Kidney (tissue), 13 donors: ENCODE measurements at regions not wholly inside any gene's neighbourhood (a gene's known extent, or its start where the extent isn't known, plus 50 kb on each side); places are given as distances from the start of the nearest gene placed in this dataset.

Experiments
- DNase-seq, 5 donors: peaks; one replicate each; pipeline ENCODE4 v3.0.0-alpha.2; 2013 to 2020
- FAIRE-seq: peaks from 2 replicates; lab custom pipeline; 2012; peaks lifted over from hg19 to GRCh38; lab: Jason Lieb, UNC
- H3K27ac ChIP-seq, 2 donors: one replicate each; pipeline ENCODE4 v1.7.0; 2013; ENCODE audit warnings: low read depth in 2 of 2, low read length in 2 of 2, inconsistent platforms in 1 of 2
- H3K27me3 ChIP-seq: one replicate; pipeline ENCODE4 v1.7.1; 2013; ENCODE audit warnings: low read length, inconsistent platforms; ENCODE audit not compliant: control insufficient read depth, insufficient read depth
- H3K36me3 ChIP-seq, 3 donors: one replicate each; pipeline versions ENCODE4 v1.7.0 to v1.7.1; 2013; ENCODE audit warnings: low read length in 3 of 3, control low read depth in 1 of 3, inconsistent platforms in 1 of 3; ENCODE audit not compliant: insufficient read depth in 3 of 3, control insufficient read depth in 2 of 3
- H3K4me1 ChIP-seq, 3 donors: one replicate each; pipeline versions ENCODE4 v1.7.0 to v1.7.1; 2013; ENCODE audit warnings: low read length in 3 of 3, inconsistent platforms in 1 of 3, low read depth in 1 of 3; ENCODE audit not compliant: control insufficient read depth in 2 of 3, insufficient read depth in 2 of 3
- H3K4me3 ChIP-seq, 3 donors: one replicate each; pipeline versions ENCODE4 v1.7.0 to v1.8.1; 2013; ENCODE audit warnings: low read length in 3 of 3, control low read depth in 1 of 3, inconsistent platforms in 1 of 3
- H3K9ac ChIP-seq, 3 donors: one replicate each; pipeline versions ENCODE4 v1.7.0 to v1.7.1; 2013; ENCODE audit warnings: low read length in 3 of 3, control low read depth in 1 of 3, inconsistent platforms in 1 of 3
- H3K9me3 ChIP-seq, 3 donors: one replicate each; pipeline versions ENCODE4 v1.7.0 to v1.7.1; 2013; ENCODE audit warnings: low read length in 3 of 3, control low read depth in 1 of 3, inconsistent platforms in 1 of 3; ENCODE audit not compliant: control insufficient read depth in 2 of 3, insufficient read depth in 1 of 3
- CTCF ChIP-seq: IDR thresholded peaks from 3 replicates; pipeline ENCODE4 v1.5.1; 2012; ENCODE audit warnings: mild to moderate bottlenecking, moderate library complexity, borderline replicate concordance; ENCODE audit not compliant: insufficient read depth; ENCODE audit errors: extremely low read depth
- intact Hi-C: fragments of 100-400 bp; cut with DNase I; formaldehyde crosslinking; loops from one replicate; pipeline ENCODE4 v1.11.1; 2022
- donor health status: control.
- donor health status: control.
- donor health status: control.
- donor health status: control.
- donor health status: control.
- donor health status: DM: yes; HTN: yes; CAD: no.
- donor health status: Normal renal cell carcinoma (clear cell type).

- no peak overlapping the region for H3K27ac ChIP-seq
- no peaks in the 10 kb centered on the region for H3K27me3 ChIP-seq
- no peaks in the 10 kb centered on the region for H3K9me3 ChIP-seq
- no peak overlapping the region for H3K4me3 ChIP-seq
- no peak overlapping the region for H3K9ac ChIP-seq
- intact Hi-C loops, result no loop called here
- H3K36me3 ChIP-seq, result no peaks in the 10 kb centered on the region
- DNase-seq (no peak), FAIRE-seq (no peak)
- no peak for TF ChIP-seq CTCF
- H3K4me1 ChIP-seq, result no peaks in the 10 kb centered on the region
Observed at GRCh38 chr21:27363719-27364477, 397.0 kb upstream of the ADAMTS5 start.

- FAIRE-seq (no peak), DNase-seq (no peak)
- no peaks in the 10 kb centered on the region for H3K4me1 ChIP-seq
- H3K9ac ChIP-seq, result no peak overlapping the region
- no peaks in the 10 kb centered on the region for H3K36me3 ChIP-seq
- no peaks in the 10 kb centered on the region for H3K9me3 ChIP-seq
- no peak overlapping the region for H3K27ac ChIP-seq
- intact Hi-C loops, result no loop called here
- no peak overlapping the region for H3K4me3 ChIP-seq
- no peaks in the 10 kb centered on the region for H3K27me3 ChIP-seq
- TF ChIP-seq CTCF, result no peak
Observed at GRCh38 chr21:27362249-27362648, 395.4 kb upstream of the ADAMTS5 start.

GRCh38 chr21:27359141-27359540, 392.3 kb upstream of the ADAMTS5 start:
- Histone ChIP-seq H3K36me3 (no peaks in the 10 kb centered on the region), H3K27ac (no peak overlapping the region), H3K4me1 (no peaks in the 10 kb centered on the region), H3K9ac (no peak overlapping the region), H3K27me3 (no peaks in the 10 kb centered on the region), H3K9me3 (no peaks in the 10 kb centered on the region), H3K4me3 (no peak overlapping the region)
- FAIRE-seq, result no peak
- peak in 2 of 5 donors; percentile 32 to 54 for DNase-seq
- intact Hi-C loops, result no loop called here
- no peak for TF ChIP-seq CTCF

GRCh38 chr21:27352885-27353284, 386.0 kb upstream of the ADAMTS5 start:
- Histone ChIP-seq H3K9ac (no peak overlapping the region), H3K4me3 (no peak overlapping the region), H3K36me3 (no peaks in the 10 kb centered on the region), H3K9me3 (no peaks in the 10 kb centered on the region), H3K27ac (no peak overlapping the region), H3K27me3 (no peaks in the 10 kb centered on the region), H3K4me1 (no peaks in the 10 kb centered on the region)
- FAIRE-seq (no peak), DNase-seq (no peak)
- no peak for TF ChIP-seq CTCF
- intact Hi-C loops, result no loop called here
